ENCODE measurements at regions not wholly inside any gene's neighbourhood (a gene's known extent, or its start where the extent isn't known, plus 50 kb on each side); places are given as distances from the start of the nearest gene placed in this dataset.
"Not testable (repeated sequence)": the region's sequence is repeated elsewhere in the genome, so short reads cannot be mapped to it uniquely, and the experiment has no call there.

DNA sequence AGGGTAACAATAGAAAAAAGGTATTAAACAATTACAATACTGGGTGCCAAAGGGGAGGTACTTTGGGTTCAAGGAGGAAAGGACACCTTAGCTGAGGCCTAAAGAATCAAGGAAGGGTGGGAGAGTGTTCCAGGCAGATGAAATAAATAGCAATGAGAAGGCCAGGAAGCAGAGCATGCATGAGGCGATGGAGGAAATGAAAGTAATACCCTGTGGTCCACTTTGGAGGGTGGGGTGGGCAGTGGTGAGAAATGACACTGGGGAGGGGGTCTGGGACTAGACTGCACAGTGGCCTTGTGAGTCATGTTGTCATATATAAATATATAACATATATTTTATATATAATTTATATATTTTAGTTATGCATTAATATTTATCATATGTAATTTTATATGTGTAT is 55.9 kb downstream of the BHLHE40 start:
- H3K27ac Mint-ChIP-seq, result no peak overlapping the region
- DNase-seq (ENCODE audit: low spot score in 2 of 2) (no peak), ATAC-seq (ENCODE audit: low read depth) (no peak)
- H3K4me3 Mint-ChIP-seq, result no peak overlapping the region
- no peaks in the 10 kb centered on the region for H3K36me3 Mint-ChIP-seq
- H3K27me3 Mint-ChIP-seq, result no peaks in the 10 kb centered on the region
- H3K9me3 Mint-ChIP-seq, result no peaks in the 10 kb centered on the region
- peaks cover 40% of the 10 kb centered on the region for H3K4me1 Mint-ChIP-seq

DNA sequence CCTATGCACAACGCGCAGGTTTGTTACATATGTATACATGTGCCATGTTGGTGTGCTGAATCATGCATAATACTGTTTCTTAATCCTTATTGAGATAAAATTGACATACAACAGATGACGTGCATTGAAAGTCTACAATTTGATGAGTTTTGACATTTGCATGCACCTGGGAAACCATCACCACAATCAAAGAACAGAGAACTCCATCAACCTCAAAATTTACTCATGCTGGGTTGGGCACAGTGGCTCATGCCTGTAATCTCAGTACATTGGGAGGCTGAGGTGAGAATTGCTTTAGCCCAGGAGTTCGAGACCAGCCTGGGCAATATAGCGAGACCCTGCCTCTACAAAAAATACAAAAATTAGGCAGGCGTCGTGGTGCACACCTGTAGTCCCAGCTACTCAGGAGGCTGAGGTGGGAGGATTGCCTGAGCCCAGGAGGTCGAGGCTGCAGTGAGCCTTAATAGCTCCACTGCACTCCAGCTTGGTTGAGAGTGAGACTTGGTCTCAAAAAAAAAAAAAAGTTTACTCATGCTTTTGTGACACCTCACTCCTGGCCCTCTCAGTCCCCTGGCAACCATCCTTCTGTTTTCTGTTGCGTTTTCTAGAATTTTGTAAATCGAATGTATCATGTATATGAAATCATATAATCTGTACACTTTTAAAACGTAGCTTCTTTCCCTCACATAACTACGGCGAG is 56.6 kb downstream of the BHLHE40 start:
- H3K27ac Mint-ChIP-seq, result peak overlapping the region; percentile 28
- no peaks in the 10 kb centered on the region for H3K27me3 Mint-ChIP-seq
- ATAC-seq (ENCODE audit: low read depth) (peak; percentile 90), DNase-seq (ENCODE audit: low spot score in 2 of 2) (no peak)
- H3K9me3 Mint-ChIP-seq, result no peaks in the 10 kb centered on the region
- peaks cover 39% of the 10 kb centered on the region for H3K4me1 Mint-ChIP-seq
- no peaks in the 10 kb centered on the region for H3K36me3 Mint-ChIP-seq
- H3K4me3 Mint-ChIP-seq, result no peak overlapping the region

DNA sequence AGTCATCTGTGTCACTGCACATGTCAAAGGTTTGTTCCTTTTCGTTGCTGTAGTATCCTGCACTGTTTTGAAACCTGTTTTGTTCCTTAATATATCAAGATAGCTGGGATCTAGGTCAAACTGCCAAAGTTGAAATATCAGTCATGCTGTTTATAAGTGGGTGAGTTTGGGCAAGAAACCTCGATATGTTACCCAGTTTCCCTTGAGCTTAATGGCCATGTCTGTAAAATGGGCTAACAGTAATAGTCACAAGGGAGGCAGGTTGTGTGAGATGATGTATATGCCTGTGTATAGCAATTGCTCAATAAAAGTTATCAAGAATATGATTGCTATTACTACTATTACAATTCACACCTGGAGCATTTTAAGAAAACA is 57.1 kb downstream of the BHLHE40 start:
- ATAC-seq (ENCODE audit: low read depth), result no peak

DNA sequence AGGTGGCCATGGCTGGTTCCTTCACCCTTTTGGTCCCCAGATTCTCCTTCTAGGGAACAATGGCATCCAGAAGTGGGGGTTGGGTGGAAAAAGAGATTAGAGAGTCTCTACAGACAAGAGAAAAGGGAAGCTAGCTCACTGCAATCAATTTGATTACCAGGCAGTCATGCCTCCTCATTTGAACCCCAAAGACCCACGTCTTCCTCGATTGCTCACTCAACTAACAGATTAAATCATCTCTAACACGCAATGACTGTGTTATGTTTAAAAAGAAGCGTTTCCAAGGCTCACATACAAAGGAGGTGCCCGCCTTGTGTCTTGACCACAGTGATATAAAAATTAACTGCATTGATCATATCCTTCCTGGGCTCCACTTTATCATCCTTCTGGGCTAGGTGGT is 57.6 kb downstream of the BHLHE40 start:
- no peaks in the 10 kb centered on the region for H3K9me3 Mint-ChIP-seq
- H3K36me3 Mint-ChIP-seq, result no peaks in the 10 kb centered on the region
- no peak overlapping the region for H3K4me3 Mint-ChIP-seq
- no peak for DNase-seq (ENCODE audit: low spot score in 2 of 2)
- H3K4me1 Mint-ChIP-seq, result peaks cover 33% of the 10 kb centered on the region
- H3K27me3 Mint-ChIP-seq, result no peaks in the 10 kb centered on the region
- no peak for ATAC-seq (ENCODE audit: low read depth)
- peak overlapping the region; percentile 39 for H3K27ac Mint-ChIP-seq

More for the DNA sequence above, 57.1 kb downstream of the BHLHE40 start:
- H3K36me3 Mint-ChIP-seq, result no peaks in the 10 kb centered on the region
- H3K9me3 Mint-ChIP-seq, result no peaks in the 10 kb centered on the region
- no peak overlapping the region for H3K4me3 Mint-ChIP-seq
- H3K4me1 Mint-ChIP-seq, result peaks cover 36% of the 10 kb centered on the region
- no peak for DNase-seq (ENCODE audit: low spot score in 2 of 2)
- H3K27me3 Mint-ChIP-seq, result no peaks in the 10 kb centered on the region
- peak overlapping the region; percentile 39 for H3K27ac Mint-ChIP-seq

DNA sequence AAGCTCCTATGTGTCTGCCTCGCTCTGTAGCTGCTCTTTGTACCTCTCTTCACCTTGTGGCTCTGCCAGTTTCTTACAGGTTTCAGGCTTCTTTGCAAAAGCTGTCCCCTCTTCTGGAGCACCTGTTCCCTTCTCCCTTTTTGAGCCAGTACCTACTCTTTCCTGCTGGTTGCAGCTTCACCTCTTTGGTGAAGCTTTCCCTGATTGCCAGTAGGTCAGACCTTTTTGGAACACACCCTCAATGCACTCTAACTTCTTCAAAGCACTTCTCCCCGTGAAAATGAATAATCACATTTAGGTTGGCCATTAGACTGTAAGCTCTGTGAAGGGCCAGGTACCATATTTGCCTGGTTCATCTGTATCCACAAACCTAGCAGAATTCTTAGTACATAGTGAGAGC is 60.3 kb downstream of the BHLHE40 start:
- Mint-ChIP-seq H3K27ac (no peak overlapping the region), H3K27me3 (no peaks in the 10 kb centered on the region), H3K4me1 (peaks cover 33% of the 10 kb centered on the region), H3K36me3 (no peaks in the 10 kb centered on the region), H3K9me3 (no peaks in the 10 kb centered on the region), H3K4me3 (no peak overlapping the region)
- ATAC-seq (ENCODE audit: low read depth) (no peak), DNase-seq (ENCODE audit: low spot score in 2 of 2) (no peak)

DNA sequence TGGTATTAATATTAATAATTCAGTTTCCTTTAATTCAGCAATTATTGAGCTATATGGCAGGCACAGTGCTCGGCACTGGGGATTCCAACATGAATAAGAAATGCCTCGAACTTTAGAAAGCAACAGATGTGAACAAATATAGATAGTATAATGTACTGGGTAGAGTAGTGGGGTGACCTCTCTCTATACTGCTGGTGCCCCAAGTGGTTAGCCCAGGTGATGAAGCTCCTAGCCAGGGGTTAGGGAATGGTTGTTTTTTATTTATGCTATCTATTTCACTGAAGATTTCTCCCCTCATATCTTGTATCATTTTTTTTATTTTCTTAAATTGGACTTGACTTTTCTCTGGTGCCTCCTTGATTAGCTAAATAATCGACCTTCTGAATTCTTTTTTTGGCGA is 62.1 kb downstream of the BHLHE40 start:
- Mint-ChIP-seq H3K4me3 (no peak overlapping the region), H3K36me3 (no peaks in the 10 kb centered on the region), H3K27ac (no peak overlapping the region), H3K4me1 (peaks cover 26% of the 10 kb centered on the region), H3K27me3 (no peaks in the 10 kb centered on the region), H3K9me3 (no peaks in the 10 kb centered on the region)
- ATAC-seq (ENCODE audit: low read depth), result no peak
- DNase-seq (ENCODE audit: low spot score in 2 of 2), result no peak

DNA sequence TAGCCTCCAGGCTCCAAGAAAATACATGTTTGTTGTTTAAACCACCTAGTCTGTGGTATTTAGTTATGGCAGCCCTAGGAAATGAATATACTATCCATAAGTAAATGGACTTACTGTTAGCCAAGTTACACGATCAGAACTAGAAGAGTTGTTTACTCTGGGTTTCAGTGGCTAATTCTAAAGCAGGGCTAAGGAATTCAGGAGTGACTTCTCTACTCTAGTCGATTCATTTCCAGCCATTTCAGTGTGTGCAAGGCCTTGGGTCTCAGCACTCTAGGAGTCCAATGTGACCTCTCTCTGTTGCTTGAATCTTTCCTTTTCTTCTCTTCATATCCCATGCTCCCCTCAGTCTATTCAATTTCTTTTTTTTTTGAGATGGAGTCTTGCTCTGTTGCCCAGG is 66.7 kb downstream of the BHLHE40 start:
- Mint-ChIP-seq H3K4me3 (no peak overlapping the region), H3K9me3 (no peaks in the 10 kb centered on the region), H3K27ac (no peak overlapping the region), H3K36me3 (no peaks in the 10 kb centered on the region), H3K4me1 (no peaks in the 10 kb centered on the region), H3K27me3 (no peaks in the 10 kb centered on the region)
- no peak for ATAC-seq (ENCODE audit: low read depth)
- no peak for DNase-seq (ENCODE audit: low spot score in 2 of 2)

DNA sequence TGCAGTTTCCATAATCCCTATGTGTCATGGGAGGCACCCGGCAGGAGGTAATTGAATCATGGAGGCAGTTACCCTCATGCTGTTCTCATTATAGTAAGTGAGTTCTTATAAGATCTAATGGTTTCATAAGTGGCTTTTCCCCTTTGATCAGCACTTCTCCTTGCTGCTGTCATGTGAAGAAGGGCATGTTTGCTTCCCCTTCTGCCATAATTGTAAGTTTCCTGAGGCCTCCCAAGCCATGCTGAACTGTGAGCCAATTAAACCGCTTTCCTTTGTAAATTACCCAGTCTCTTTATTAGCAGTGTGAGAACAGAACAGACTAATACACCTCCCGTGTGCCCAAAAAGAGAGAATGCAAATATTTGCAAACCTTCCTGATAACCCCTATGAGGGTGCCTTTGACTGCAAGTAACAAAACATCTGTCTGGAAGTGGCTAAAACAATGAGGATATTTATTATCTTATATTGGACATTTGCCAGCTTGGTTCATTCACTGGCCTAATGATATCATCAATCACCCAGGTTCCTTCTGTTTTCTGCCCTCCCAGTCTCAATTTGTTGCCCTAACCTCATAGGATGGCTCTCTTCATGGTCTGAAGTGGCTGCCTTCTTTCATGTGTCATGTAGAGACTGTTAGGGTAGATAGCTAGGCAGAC is 68.7 kb downstream of the BHLHE40 start:
- Mint-ChIP-seq H3K4me3 (no peak overlapping the region), H3K27me3 (no peaks in the 10 kb centered on the region), H3K27ac (no peak overlapping the region), H3K4me1 (no peaks in the 10 kb centered on the region), H3K36me3 (no peaks in the 10 kb centered on the region), H3K9me3 (no peaks in the 10 kb centered on the region)
- no peak for DNase-seq (ENCODE audit: low spot score in 2 of 2)
- ATAC-seq (ENCODE audit: low read depth), result no peak

DNA sequence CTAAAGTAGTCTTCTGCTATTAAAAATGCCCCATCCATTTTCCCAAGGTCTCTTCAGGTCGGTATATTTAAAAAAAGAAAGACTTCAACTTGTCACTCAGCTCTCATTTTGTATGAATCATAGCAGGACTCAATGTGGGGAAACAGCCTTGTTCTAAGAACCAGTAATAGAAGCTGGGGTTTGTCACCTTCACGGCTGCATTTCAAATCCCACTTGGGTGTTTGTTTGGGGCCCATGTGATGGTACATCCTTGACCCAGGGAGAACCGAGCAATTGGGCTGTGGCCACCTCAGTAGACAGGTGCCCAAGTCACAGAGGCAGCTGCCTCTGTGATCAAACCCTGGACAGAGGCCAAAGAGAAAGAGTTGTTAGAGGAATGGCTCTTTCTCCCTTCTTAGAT is 70.3 kb upstream of the ARL8B start:
- no peak for DNase-seq (ENCODE audit: low spot score in 2 of 2)
- H3K27ac Mint-ChIP-seq, result peak overlapping the region; percentile 58
- H3K36me3 Mint-ChIP-seq, result no peaks in the 10 kb centered on the region
- H3K27me3 Mint-ChIP-seq, result no peaks in the 10 kb centered on the region
- H3K4me1 Mint-ChIP-seq, result peaks cover 18% of the 10 kb centered on the region
- ATAC-seq (ENCODE audit: low read depth), result no peak
- H3K9me3 Mint-ChIP-seq, result no peaks in the 10 kb centered on the region
- H3K4me3 Mint-ChIP-seq, result no peak overlapping the region

DNA sequence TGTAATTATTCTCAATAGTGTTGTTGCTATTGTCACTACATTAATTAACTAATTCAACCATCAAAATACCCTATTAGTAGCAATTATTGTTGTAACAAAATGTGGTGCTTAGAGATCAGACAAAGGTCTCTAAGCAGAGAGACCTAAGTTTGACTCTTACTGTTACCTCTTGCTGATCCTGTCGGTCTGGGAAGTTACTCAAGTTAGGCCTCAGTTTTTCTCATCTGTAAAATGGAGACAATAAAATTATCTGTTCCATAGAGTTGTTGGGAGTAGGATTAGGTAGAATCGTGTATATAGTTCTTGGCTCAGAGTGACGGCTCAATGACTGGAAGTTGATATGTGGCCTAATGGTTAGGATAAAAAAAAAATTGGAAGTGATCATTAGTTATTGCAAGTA is 69.8 kb upstream of the ARL8B start:
- Mint-ChIP-seq H3K27ac (peak overlapping the region; percentile 58), H3K4me1 (peaks cover 21% of the 10 kb centered on the region), H3K9me3 (no peaks in the 10 kb centered on the region), H3K27me3 (no peaks in the 10 kb centered on the region), H3K4me3 (no peak overlapping the region), H3K36me3 (no peaks in the 10 kb centered on the region)
- DNase-seq (ENCODE audit: low spot score in 2 of 2), result no peak
- no peak for ATAC-seq (ENCODE audit: low read depth)

DNA sequence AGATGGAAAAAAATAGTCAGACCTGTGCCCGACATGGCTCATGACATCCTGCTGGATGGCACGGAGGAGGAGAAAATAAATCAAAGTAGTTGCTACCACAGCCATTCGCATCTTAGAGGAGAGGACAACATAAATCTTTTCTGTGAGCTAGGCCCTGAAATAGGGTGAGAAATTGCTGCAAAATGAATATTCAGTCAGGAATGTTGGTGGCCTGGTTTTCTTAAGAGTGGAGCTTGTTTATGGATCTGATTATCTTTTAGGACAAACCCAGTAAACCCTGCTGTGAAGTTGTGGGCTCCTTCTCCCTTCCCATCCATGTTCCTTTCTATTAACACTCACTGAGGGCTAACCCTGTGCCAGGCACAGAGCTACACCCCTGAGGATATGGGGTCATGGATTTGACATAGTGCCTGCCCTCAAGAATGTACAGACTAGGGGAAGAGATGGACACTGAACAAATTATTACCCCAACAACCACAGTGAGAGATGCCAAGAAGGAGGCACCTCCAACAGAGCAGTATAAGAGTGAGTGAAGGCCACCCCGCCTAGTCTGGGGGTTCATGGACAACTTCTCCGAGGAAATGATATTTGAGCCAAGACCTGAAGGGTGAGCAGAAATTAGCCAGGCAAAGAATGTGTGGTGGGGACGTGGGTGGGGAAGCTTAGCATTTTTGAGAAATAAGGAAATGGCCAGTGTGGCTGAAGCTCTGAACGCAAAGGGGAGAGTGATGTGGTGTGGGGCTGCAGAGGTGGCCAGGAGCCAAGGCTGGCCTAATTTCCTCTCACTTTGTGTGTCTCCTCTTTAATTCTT is 68.9 kb upstream of the ARL8B start:
- DNase-seq (ENCODE audit: low spot score in 2 of 2) (no peak), ATAC-seq (ENCODE audit: low read depth) (no peak)

DNA sequence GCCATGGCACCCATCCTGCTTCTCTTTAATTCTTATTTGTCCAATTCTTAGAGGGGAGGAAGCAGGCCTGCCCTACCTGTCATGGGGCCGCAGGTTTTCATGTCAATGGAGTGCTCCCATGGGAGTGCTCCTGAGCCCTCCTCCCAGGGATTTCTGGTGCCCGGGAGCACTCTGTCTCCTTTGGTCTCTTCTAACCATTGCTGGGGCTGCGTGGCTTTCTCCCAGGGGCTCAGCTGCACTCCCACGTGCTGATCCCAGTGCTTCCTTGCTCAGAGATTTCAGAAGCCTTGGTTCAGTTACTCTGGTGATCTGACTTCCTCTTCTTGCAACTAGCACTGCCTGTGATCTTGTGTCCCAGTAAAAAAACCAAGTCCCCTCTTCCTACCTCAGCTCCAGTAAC is 68.0 kb upstream of the ARL8B start:
- Mint-ChIP-seq H3K36me3 (no peaks in the 10 kb centered on the region), H3K4me1 (peaks cover 28% of the 10 kb centered on the region), H3K9me3 (no peaks in the 10 kb centered on the region), H3K27ac (no peak overlapping the region), H3K4me3 (no peak overlapping the region), H3K27me3 (peaks cover 2% of the 10 kb centered on the region)
- ATAC-seq (ENCODE audit: low read depth) (no peak), DNase-seq (ENCODE audit: low spot score in 2 of 2) (no peak)

More for the DNA sequence above, 68.9 kb upstream of the ARL8B start:
- Mint-ChIP-seq H3K27ac (peak overlapping the region; percentile 58), H3K27me3 (no peaks in the 10 kb centered on the region), H3K36me3 (no peaks in the 10 kb centered on the region), H3K4me3 (no peak overlapping the region), H3K9me3 (no peaks in the 10 kb centered on the region), H3K4me1 (peaks cover 28% of the 10 kb centered on the region)

DNA sequence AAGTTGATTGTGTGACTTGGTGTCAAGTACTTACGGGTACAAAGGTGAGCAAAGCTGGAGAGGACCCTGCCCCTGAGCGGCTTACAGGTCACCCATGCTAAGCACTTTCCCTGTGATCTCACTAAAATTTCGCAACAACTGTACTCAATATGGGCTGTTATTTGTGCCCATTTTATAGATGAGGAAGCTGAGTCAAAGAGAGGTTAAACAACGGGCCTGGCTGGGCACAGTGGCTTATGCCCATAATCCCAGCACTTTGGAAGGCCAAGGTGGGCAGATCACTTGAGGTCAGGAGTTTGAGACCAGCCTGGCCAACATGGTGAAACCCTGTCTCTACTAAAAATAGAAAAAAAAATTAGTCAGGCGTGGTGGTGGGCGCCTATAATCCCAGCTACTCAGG is 67.5 kb upstream of the ARL8B start:
- not testable (repeated sequence) for H3K27ac Mint-ChIP-seq; H3K27me3 Mint-ChIP-seq; DNase-seq (ENCODE audit: low spot score in 2 of 2); H3K9me3 Mint-ChIP-seq; ATAC-seq (ENCODE audit: low read depth); H3K36me3 Mint-ChIP-seq; H3K4me3 Mint-ChIP-seq
- peaks cover 28% of the 10 kb centered on the region for H3K4me1 Mint-ChIP-seq

DNA sequence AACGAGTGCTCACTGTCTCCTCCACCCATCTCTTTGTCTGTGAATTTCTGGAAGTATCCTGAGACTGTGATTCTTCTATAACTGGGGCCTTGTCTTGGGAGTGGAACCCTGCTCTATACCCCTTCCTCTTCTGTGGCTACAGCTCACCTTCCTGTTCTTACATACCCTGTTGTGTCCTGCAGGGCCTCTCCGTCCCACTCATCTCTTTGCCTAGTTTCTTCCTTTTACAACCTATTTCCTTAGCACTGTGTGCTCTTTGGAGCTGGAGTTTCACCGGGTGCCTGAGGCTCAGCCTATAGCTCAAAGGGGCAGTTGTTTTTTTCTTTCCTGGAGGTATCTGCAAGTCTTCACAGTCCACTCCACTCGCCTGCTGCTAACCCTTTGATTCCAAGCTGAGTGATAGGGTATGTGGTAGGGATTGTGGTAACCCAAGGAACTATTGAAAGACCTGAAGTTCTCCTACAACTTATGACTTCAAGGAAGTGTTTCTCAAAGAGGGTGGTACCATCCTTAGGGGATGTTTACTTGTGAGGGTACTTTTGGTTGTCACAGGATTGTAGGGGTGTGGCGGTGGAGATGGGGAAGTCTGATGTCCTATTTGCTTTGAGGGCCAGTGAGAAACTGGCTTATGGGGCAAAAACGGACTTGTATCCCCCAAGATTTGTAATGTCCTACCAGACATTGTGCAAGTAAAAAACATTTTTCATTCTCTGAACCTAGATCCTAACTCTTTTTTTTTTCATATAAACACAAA is 66.6 kb upstream of the ARL8B start:
- no peak for DNase-seq (ENCODE audit: low spot score in 2 of 2)
- peak; percentile 23 for ATAC-seq (ENCODE audit: low read depth)
- peak overlapping the region; percentile 58 for H3K27ac Mint-ChIP-seq
- H3K36me3 Mint-ChIP-seq, result no peaks in the 10 kb centered on the region
- peak overlapping the region; percentile 24 for H3K4me3 Mint-ChIP-seq
- peaks cover 28% of the 10 kb centered on the region for H3K4me1 Mint-ChIP-seq
- peaks cover 3% of the 10 kb centered on the region for H3K27me3 Mint-ChIP-seq
- no peaks in the 10 kb centered on the region for H3K9me3 Mint-ChIP-seq
